HCT116 (cell line): ENCODE measurements at regions not wholly inside any gene's neighbourhood (a gene's known extent, or its start where the extent isn't known, plus 50 kb on each side); places are given as distances from the start of the nearest gene placed in this dataset.

Experiments used
- ATAC-seq: fragments of 200-7000 bp; cut with Tn5 transposase; 2 replicates; pipeline ENCODE4 v1.9.1; 2020; ENCODE audit warnings: mild to moderate bottlenecking, moderate library complexity
- BruUV-seq: library from RNA; stranded (reverse); fragments of 400-500 nt; replicated peaks from 2 replicates; lab custom pipeline; 2021; lab: Mats Ljungman, UMichigan
- CTCF ChIA-PET: fragments of 300-600 bp; sonication (Branson Sonifier 250); formaldehyde crosslinking; loops from one replicate; lab custom pipeline; 2021; ENCODE audit warnings: antibody characterized with exemption; lab: Charles Lee
- POLR2A ChIA-PET: fragments of 300-600, 350-600 bp; sonication (Branson Sonifier 250); formaldehyde crosslinking; loops from one replicate; lab custom pipeline; 2021; ENCODE audit warnings: antibody characterized with exemption; lab: Charles Lee
- RAD21 ChIA-PET, 2 experiments: fragments of 300-600 bp; sonication (Branson Sonifier 250); formaldehyde crosslinking; loops; one replicate each; lab custom pipeline; 2023; ENCODE audit warnings: low total read pairs in 2 of 2; ENCODE audit not compliant: uncharacterized antibody in 2 of 2, unreplicated experiment in 2 of 2, low non-redundant PET in 1 of 2; lab: Charles Lee
- DNase-seq: peaks from one replicate; pipeline ENCODE4 v3.0.0-alpha.2; 2010; ENCODE audit warnings: low read depth, low spot score
- H2AFZ ChIP-seq: fragments of 200-600 bp; shearing (Covaris generic), sonication (generic); 2 replicates; pipeline ENCODE4 v1.6.1; 2017; ENCODE audit warnings: low read depth, mixed run types, mixed read lengths, antibody characterized with exemption, low read length; ENCODE audit not compliant: poor library complexity, severe bottlenecking
- H3K27ac ChIP-seq: 2 replicates; pipeline ENCODE4 v1.5.1; 2012; ENCODE audit warnings: low read depth, low read length
- H3K27me3 ChIP-seq: fragments of 200-600 bp; sonication (generic); 2 replicates; pipeline ENCODE4 v1.6.1; 2016; ENCODE audit warnings: mixed run types, low read length, mixed read lengths; ENCODE audit not compliant: insufficient read depth
- H3K36me3 ChIP-seq, 2 experiments: fragments of 200-500 bp in 1 of 2; fragments of 200-600 bp in 1 of 2; sonication (Bioruptor generic) in 1 of 2; sonication (generic) in 1 of 2; 2 replicates each; pipeline versions ENCODE4 v1.5.1 to v1.6.1; 2014 to 2016; ENCODE audit warnings: low read length in 2 of 2, inconsistent platforms in 1 of 2, mixed read lengths in 1 of 2, mixed run types in 1 of 2; ENCODE audit not compliant: insufficient read depth in 2 of 2, control insufficient read depth in 1 of 2
- H3K4me1 ChIP-seq, 2 experiments: fragments of 200-600 bp in 1 of 2; sonication (generic) in 1 of 2; 2 replicates each; pipeline versions ENCODE4 v1.5.1 to v1.6.1; 2012 to 2017; ENCODE audit warnings: low read length in 2 of 2, inconsistent platforms in 1 of 2, mild to moderate bottlenecking in 1 of 2, mixed read lengths in 1 of 2, mixed run types in 1 of 2, moderate library complexity in 1 of 2; ENCODE audit not compliant: insufficient read depth in 2 of 2, control insufficient read depth in 1 of 2
- H3K4me2 ChIP-seq: fragments of 200-600 bp; sonication (generic); 2 replicates; pipeline ENCODE4 v1.6.1; 2017; ENCODE audit warnings: mixed run types, low read length, mixed read lengths
- H3K4me3 ChIP-seq, 2 experiments: fragments of 200-600 bp in 1 of 2; sonication (generic) in 1 of 2; replicated peaks in 1 of 2; 2 replicates each; pipeline ENCODE4 v1.5.1; 2011 to 2016; ENCODE audit warnings: low read length in 2 of 2, control low read depth in 1 of 2, low read depth in 1 of 2, mild to moderate bottlenecking in 1 of 2, mixed read lengths in 1 of 2, mixed run types in 1 of 2
- H3K79me2 ChIP-seq: fragments of 200-600 bp; sonication (generic); 2 replicates; pipeline ENCODE4 v1.6.1; 2017; ENCODE audit warnings: mild to moderate bottlenecking, mixed run types, low read length, moderate library complexity, mixed read lengths; ENCODE audit not compliant: insufficient read depth
- H3K9ac ChIP-seq: fragments of 200-600 bp; sonication (generic); 2 replicates; pipeline ENCODE4 v1.6.1; 2016; ENCODE audit warnings: low read length, mixed read lengths
- H3K9me2 ChIP-seq: fragments of 200-600 bp; sonication (generic), shearing (Covaris generic); 2 replicates; pipeline ENCODE4 v1.6.1; 2017; ENCODE audit warnings: mixed run types, mild to moderate bottlenecking, moderate library complexity; ENCODE audit not compliant: insufficient read depth
- H3K9me3 ChIP-seq, 2 experiments: fragments of 200-500 bp in 1 of 2; fragments of 200-600 bp in 1 of 2; sonication (Bioruptor generic) in 1 of 2; sonication (generic) in 1 of 2; 2 replicates each; pipeline ENCODE4 v1.6.1; 2014 to 2017; ENCODE audit warnings: low read length in 2 of 2, mixed read lengths in 2 of 2, inconsistent platforms in 1 of 2, low read depth in 1 of 2, mild to moderate bottlenecking in 1 of 2, mixed run types in 1 of 2, moderate library complexity in 1 of 2; ENCODE audit not compliant: control insufficient read depth in 1 of 2, insufficient read depth in 1 of 2
- H4K20me1 ChIP-seq: fragments of 200-600 bp; sonication (generic), shearing (Covaris generic); 2 replicates; pipeline ENCODE4 v1.6.1; 2017; ENCODE audit warnings: mixed run types, mild to moderate bottlenecking, moderate library complexity; ENCODE audit not compliant: insufficient read depth
- ATF3 ChIP-seq: IDR thresholded peaks from 2 replicates; pipeline ENCODE4 v1.6.1; 2012
- CTCF ChIP-seq, 3 experiments: fragments of 200-600 bp in 1 of 3; sonication (generic) in 1 of 3; IDR thresholded peaks in 2 of 3; conservative IDR thresholded peaks in 1 of 3; 2 replicates each; pipeline ENCODE4 v1.5.1; 2012 to 2017; ENCODE audit warnings: low read depth in 2 of 3, low read length in 2 of 3, antibody characterized with exemption in 1 of 3, borderline replicate concordance in 1 of 3, control low read depth in 1 of 3, mild to moderate bottlenecking in 1 of 3, mixed read lengths in 1 of 3, mixed run types in 1 of 3, moderate library complexity in 1 of 3; ENCODE audit not compliant: insufficient read depth in 1 of 3
- ELF1 ChIP-seq: IDR thresholded peaks from 2 replicates; pipeline ENCODE4 v1.6.1; 2012; ENCODE audit warnings: low read depth, borderline replicate concordance
- EZH2 ChIP-seq: fragments of 200-600 bp; sonication (generic); IDR thresholded peaks from 2 replicates; pipeline ENCODE4 v1.6.1; 2017; ENCODE audit warnings: antibody characterized with exemption, mixed run types
- FOSL1 ChIP-seq: IDR thresholded peaks from 2 replicates; pipeline ENCODE4 v1.6.1; 2012; ENCODE audit warnings: low read depth
- JUND ChIP-seq: IDR thresholded peaks from 2 replicates; pipeline ENCODE4 v1.6.1; 2012
- POLR2A ChIP-seq: IDR thresholded peaks from 2 replicates; pipeline ENCODE4 v1.7.0; 2011; ENCODE audit warnings: borderline replicate concordance; ENCODE audit not compliant: insufficient read depth, insufficient read length; ENCODE audit errors: extremely low read depth
- TCF7L2 ChIP-seq: IDR thresholded peaks from 2 replicates; pipeline ENCODE4 v1.7.0; 2011; ENCODE audit warnings: borderline replicate concordance, inconsistent platforms; ENCODE audit not compliant: insufficient read depth, insufficient read length; ENCODE audit errors: extremely low read depth
- YY1 ChIP-seq: IDR thresholded peaks from 2 replicates; pipeline ENCODE4 v1.6.1; 2011; ENCODE audit warnings: low read length, low read depth, moderate library complexity, mild to moderate bottlenecking; ENCODE audit not compliant: insufficient replicate concordance; ENCODE audit errors: extremely low read depth
- ZBTB33 ChIP-seq: IDR thresholded peaks from 2 replicates; pipeline ENCODE4 v1.6.1; 2011; ENCODE audit warnings: mild to moderate bottlenecking, low read length, moderate library complexity; ENCODE audit not compliant: insufficient replicate concordance; ENCODE audit errors: extremely low read depth
- ZFX ChIP-seq: fragments of 450-650 bp; IDR thresholded peaks from 2 replicates; pipeline ENCODE4 v1.6.1; 2017
- intact Hi-C: fragments of 100-400 bp; cut with micrococcal nuclease; formaldehyde crosslinking; loops from 2 replicates; pipeline ENCODE4 v1.10.0; 2022

DNA sequence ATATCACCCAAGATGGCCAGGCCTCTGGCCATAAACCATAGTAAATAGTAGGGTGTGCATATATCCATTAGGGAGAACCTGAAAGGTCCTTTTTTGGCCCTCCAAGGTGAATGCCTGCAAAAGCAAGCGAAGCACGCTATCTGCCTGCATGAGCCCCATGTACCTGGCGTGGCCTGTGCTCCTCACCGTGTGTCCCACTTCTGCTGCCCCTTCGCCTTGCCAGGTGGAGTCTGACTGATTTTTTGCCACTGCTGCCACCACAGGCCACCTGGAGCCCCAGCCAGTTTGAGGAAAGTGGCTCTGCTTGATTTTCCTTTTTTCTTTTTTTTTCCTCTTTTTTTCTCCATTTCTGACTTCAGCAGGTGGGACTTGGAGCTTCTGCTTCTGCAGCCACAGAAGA, 139.7 kb downstream of the SNRPN start:
- ATAC-seq, result no peak
- H3K27ac ChIP-seq, result no peak overlapping the region
- H3K4me1 ChIP-seq, result no peaks in the 10 kb centered on the region
- peaks cover 16 to 63% of the 10 kb centered on the region in 2 experiments; a peak in 2 of 4 replicates for H3K9me3 ChIP-seq
- H3K36me3 ChIP-seq, result no peaks in the 10 kb centered on the region
- no TSS peak for BruUV-seq
- POLR2A ChIA-PET, result no interaction called here
- H3K27me3 ChIP-seq, result no peaks in the 10 kb centered on the region
- no peak overlapping the region for H3K4me3 ChIP-seq
- no peaks in the 10 kb centered on the region for H3K9me2 ChIP-seq
- CTCF ChIA-PET, result no interaction called here
- H2AFZ ChIP-seq, result no peak overlapping the region
- no peaks in the 10 kb centered on the region for H3K79me2 ChIP-seq
- no peak for DNase-seq
- no peak overlapping the region for H3K9ac ChIP-seq
- intact Hi-C loops, result no loop called here
- H4K20me1 ChIP-seq, result no peaks in the 10 kb centered on the region
- TF ChIP-seq EZH2 (no peak), JUND (no peak), YY1 (no peak), ELF1 (no peak), POLR2A (no peak), ZFX (no peak)
- RAD21 ChIA-PET, result no interaction called here
- no peak overlapping the region for H3K4me2 ChIP-seq

DNA sequence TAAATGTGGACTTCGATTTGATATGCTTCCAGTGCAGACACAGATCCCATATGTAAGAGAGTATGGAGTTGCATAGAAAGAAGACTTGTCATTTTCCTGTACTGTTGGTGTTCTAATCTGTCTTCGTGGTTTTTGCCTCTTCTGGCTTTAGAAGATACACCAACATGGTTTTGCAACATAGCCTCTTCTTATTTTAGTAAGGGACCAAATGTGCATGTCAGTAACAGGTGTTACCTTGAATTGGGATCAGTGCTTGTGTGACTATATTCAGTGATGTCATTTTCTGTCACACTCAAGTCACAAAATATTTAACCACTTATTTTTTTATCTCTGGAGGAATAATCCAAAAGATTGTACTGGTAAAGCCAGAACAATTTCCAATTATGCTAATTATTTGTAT, 140.4 kb downstream of the SNRPN start:
- H3K79me2 ChIP-seq, result no peaks in the 10 kb centered on the region
- no peak for ATAC-seq
- no peak overlapping the region for H3K4me2 ChIP-seq
- ChIA-PET RAD21 (no interaction called here), POLR2A (no interaction called here), CTCF (no interaction called here)
- H4K20me1 ChIP-seq, result no peaks in the 10 kb centered on the region
- no peak overlapping the region for H3K27ac ChIP-seq
- H3K36me3 ChIP-seq, result no peaks in the 10 kb centered on the region
- H3K4me1 ChIP-seq, result no peaks in the 10 kb centered on the region
- intact Hi-C loops, result no loop called here
- DNase-seq, result no peak
- no peaks in the 10 kb centered on the region for H3K9me2 ChIP-seq
- BruUV-seq, result no TSS peak
- no peak overlapping the region for H3K9ac ChIP-seq
- H2AFZ ChIP-seq, result no peak overlapping the region
- no peak overlapping the region for H3K4me3 ChIP-seq
- H3K27me3 ChIP-seq, result no peaks in the 10 kb centered on the region
- TF ChIP-seq ATF3, result no peak
- no peak for TF ChIP-seq CTCF (IDR thresholded peaks at IDR 0.05 in 2 of 3, conservative IDR thresholded peaks at IDR 0.05 in 1 of 3; ENCODE audit: borderline replicate concordance in 1 of 3, insufficient read depth in 1 of 3, low read depth in 2 of 3, low read length in 2 of 3)
- no peak for TF ChIP-seq TCF7L2
- TF ChIP-seq FOSL1, result no peak
- TF ChIP-seq YY1, result no peak
- no peak for TF ChIP-seq ZBTB33
- peaks cover 16 to 62% of the 10 kb centered on the region in 2 experiments; a peak in 2 of 4 replicates for H3K9me3 ChIP-seq
